HG03175 (cell line): ENCODE measurements at regions not wholly inside any gene's neighbourhood (a gene's known extent, or its start where the extent isn't known, plus 50 kb on each side); places are given as distances from the start of the nearest gene placed in this dataset.

Source experiments
- ATAC-seq: cut with Tn5 transposase; IDR thresholded peaks from one replicate; pipeline ENCODE4 v1.9.1; 2021; ENCODE audit warnings: mild to moderate bottlenecking, moderate library complexity; ENCODE audit not compliant: unreplicated experiment

DNA sequence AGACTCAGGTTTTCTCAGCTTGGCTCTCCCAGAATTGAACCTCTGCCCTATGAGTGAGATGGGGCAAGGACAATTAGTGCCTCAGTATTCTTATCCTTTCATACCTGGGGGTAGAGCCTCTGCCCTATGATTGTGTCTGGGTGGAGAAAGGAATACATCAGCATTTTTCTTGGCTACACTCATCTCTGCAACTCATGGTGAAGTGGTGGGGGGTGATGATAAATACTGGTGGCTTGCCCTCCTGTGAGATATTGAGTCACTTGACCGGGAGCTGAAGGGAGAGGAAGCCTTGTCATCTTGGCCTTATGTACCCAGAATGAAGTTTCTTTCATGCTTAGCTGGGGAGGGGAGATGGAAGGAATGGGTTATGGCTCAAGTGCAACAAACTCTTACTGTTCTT, 71.3 kb upstream of the ENOX2 start:
- no peak for ATAC-seq

DNA sequence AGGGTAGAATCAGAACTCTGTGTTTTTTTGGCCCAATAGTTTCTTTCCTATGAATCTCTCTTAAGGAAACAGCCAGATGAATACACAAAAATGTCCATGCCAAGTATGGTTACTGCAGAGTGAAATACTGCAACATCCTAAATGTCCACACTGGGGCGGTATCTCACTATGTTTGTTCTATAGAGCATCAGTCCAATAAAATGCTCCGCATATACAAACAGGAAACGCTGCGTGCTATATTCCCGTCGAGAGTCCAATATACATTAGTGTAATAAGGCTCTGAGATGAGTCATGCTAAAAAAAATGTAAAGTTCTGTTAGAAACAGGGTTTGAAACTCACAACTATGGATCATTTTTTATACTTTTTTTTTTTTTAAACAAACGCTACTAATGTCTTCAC, 72.9 kb upstream of the ENOX2 start:
- ATAC-seq, result peak; percentile 71

DNA sequence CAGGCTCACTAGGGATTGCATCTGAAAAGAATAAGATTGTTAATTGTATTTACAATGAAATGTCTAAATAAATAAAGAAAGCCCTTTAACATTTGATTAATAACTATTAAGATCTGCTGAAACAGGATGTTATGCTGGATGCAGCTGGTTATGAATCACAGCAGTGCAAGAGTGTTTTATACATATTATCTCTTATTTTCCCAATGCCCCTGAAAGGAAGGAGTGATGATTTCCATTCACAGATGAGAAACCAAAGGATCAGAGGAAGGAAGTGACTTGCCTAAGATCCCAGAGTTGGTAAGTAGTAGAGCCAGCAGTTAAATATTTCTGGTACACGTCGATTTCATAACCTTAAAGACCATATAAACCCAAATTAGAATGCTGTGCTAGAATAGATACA, 76.3 kb upstream of the ARHGAP36 start:
- no peak for ATAC-seq

DNA sequence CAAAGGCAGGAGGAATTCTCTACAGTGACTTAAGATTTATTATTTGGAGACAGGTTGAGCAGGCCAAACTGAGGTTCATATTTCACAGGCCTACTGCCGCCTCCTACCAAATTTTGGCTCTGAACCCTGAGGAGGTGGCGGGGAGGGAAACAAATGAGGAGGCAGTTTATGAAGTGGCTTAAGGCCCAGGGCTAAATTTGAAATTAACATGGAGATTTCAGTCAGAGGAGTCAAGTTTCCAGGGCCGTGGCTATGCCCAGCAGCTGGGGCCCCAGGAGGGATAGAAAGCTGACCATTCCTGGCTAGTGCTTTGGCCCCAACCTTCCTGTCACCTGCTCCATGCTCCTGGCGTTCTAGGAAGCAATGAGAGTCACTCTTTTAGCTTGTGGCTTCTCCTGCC, 73.4 kb upstream of the ARHGAP36 start:
- no peak for ATAC-seq

DNA sequence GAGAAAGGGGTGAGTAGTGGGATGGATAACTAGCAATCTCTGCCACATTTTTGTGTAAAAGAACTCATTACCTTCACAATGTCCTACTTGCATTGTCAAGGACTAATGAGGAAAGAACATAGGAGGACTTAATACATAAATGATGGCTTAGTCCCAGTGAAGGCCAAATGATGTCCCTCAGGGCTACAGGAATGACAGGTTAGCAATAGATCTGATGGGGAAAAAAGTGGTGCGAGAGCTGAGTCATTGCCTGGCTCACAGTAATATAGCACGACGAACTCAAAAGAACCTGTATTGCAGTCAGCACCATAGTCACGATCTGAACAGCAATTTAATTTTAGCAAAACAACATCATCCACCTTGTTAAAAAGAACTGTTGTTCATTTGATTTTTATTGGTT, 70.9 kb upstream of the ARHGAP36 start:
- no peak for ATAC-seq

DNA sequence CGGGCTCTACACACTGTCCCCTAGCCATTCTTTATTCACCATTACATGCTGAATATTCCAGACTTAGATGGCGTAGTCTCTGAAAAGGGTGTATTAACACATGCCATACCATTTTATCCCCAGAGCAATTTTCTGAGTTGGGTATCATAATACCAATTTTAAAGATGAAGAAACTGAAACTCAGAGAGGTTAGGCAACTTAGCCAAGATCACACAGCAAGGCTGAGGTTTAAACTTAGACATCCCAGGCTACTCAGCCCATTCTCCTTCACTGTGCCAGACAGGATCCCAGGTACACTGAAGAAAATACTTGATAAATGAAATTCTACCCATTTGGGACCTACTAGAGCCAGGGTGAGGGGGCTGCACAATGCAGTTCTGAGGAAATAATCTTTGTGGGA, 67.4 kb upstream of the ARHGAP36 start:
- ATAC-seq, result no peak

DNA sequence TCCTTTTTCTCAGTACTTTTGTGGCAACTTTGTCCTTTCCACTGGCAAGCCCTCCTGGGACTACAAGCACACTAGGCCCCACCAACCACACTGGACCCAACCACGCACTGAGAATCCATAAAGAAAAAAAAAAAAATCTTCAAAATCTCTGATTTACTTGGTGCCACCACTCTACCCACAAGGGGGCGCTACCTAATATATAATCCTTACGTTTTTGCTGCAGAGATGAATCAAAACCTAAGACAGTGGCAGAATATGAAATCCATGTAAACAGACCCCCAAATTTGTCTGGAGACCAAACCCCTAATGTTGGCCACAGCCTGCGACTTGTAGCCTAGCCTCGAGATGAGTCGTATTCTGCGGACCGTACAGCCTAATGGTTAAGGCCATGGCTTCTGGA, 63.5 kb upstream of the ARHGAP36 start:
- ATAC-seq, result no peak

DNA sequence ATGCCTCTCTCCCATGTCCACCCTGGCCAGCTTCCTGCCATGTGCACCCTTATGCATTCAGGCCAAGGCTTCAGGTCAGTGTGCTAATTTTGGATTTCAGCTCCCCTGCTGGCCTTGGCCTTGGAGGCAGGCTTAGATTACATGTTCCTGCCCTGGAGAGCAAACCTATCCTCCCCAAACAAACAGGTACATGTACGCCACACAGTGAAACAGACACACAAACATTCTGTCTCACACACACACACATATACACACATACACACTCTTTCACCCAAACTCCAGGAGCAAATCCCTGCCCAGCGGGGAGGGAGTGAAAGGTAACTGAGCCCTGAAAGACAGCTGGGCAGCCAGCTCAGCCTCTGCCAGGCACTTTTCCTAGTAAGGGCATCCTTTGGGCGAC, 62.7 kb upstream of the ARHGAP36 start:
- no peak for ATAC-seq

DNA sequence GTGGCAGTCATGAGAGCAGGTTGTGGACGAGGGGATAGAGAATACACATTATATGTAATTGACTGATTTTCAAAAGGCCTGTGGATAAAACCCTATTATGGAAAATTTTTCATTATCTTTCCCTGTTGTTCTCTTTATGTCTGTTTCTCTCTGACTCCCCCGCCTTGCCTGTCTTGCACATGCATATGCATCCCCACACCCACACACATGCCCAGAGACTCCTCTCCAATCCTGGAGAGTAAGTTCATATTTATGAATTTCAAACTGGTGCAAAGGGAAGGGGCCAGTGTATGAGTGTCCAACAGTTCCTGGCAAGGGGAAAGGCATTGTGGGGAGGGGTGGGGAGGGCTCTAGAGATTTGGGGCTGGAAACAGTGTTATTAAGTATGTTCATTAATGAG, 60.8 kb upstream of the ARHGAP36 start:
- ATAC-seq, result no peak

DNA sequence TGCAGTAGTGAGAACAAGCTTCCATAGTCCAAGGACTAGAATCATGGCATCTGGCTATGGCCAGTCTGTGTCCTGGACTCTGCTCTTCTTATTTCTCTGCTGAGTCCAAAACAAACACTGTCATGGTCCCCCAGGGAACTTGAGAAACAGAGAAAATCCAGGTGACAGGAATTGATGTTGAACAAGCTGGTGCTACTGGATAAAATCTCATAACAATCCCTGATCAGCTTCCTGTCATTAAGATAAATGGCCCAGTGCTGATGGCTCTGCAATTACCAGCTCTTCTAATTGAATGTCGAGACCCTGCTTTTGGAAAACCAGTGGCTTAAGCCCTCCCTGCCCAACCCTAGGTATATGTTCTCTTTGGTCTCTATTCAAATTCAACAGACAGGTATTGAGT, 58.8 kb upstream of the ARHGAP36 start:
- no peak for ATAC-seq
